ENCODE measurements at regions not wholly inside any gene's neighbourhood (a gene's known extent, or its start where the extent isn't known, plus 50 kb on each side); places are given as distances from the start of the nearest gene placed in this dataset.

DNA sequence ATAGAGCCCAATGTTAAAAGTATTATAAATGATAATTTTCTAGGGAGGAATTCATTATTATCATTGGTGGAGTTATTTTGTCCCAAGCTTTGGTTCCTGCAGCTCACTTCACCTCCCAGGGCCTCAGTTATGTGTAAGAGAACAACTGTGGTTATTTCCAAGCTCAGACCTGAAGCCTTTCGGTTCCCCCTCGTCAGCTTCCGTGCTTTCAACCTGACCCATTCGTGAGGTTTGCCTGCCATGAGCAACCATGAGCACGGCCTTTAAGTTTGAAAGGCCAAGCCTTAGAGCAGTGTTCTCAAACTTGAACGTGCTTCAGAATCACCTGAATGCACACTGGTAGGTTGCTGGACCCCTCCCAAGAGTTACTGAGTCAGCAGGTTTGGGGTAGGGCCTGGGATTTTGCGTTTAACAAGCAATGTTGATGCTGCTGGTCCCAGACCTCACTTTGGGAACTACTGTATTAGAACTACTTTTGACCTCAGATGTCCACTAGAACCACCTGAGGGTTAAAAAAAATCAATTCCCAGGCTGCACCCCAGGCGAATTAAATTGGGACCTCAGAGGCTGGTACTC is 133.0 kb upstream of the PRMT8 start:
- TF ChIP-seq, protein P1, sequence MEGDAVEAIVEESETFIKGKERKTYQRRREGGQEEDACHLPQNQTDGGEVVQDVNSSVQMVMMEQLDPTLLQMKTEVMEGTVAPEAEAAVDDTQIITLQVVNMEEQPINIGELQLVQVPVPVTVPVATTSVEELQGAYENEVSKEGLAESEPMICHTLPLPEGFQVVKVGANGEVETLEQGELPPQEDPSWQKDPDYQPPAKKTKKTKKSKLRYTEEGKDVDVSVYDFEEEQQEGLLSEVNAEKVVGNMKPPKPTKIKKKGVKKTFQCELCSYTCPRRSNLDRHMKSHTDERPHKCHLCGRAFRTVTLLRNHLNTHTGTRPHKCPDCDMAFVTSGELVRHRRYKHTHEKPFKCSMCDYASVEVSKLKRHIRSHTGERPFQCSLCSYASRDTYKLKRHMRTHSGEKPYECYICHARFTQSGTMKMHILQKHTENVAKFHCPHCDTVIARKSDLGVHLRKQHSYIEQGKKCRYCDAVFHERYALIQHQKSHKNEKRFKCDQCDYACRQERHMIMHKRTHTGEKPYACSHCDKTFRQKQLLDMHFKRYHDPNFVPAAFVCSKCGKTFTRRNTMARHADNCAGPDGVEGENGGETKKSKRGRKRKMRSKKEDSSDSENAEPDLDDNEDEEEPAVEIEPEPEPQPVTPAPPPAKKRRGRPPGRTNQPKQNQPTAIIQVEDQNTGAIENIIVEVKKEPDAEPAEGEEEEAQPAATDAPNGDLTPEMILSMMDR (IDR thresholded peaks at IDR 0.05; ENCODE audit: low read depth, low read length, missing control alignments): no peak
- H3K27ac ChIP-seq: no peak overlapping the region
- in situ Hi-C loops (cut with HindIII; ENCODE audit: low pct_ligation_motif_present, low sequenced_read_pairs): no loop called here
- no peaks in the 10 kb centered on the region for H3K36me3 ChIP-seq (replicated peaks)
- no peak overlapping the region for H3K4me3 ChIP-seq (ENCODE audit: low read depth, low read length)
- DNase-seq: no peak
- H3K27me3 ChIP-seq (replicated peaks): no peaks in the 10 kb centered on the region

GRCh38 chr12:3359478-3359877 is 131.5 kb upstream of the PRMT8 start:
- TF ChIP-seq, protein P1 (IDR thresholded peaks at IDR 0.05; ENCODE audit: low read depth, low read length, missing control alignments): no peak
- Histone ChIP-seq H3K27ac (no peak overlapping the region), H3K27me3 (replicated peaks) (no peaks in the 10 kb centered on the region), H3K36me3 (replicated peaks) (no peaks in the 10 kb centered on the region), H3K4me3 (ENCODE audit: low read depth, low read length) (no peak overlapping the region)
- in situ Hi-C loops (cut with HindIII; ENCODE audit: low pct_ligation_motif_present, low sequenced_read_pairs): no loop called here
- no peak for DNase-seq

DNA sequence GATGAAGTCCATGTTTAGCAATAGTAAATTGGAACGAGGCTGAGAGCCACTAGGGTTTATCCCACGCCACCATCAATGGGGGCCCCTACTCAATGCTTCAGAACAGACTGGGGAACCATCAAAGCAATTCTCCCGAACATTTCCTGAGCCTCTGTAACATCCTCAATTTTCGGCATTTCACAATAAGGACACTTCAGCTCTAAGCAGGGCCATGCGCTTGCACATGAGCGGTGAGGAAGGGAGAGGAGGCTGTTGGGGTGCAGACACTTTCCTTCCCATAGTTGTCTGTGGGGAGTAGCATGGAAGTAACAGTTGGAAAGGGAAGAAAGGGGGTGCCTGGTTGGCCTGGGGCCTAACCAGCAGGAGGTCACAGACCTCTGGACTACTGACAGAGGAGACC is 129.9 kb upstream of the PRMT8 start:
- in situ Hi-C loops (cut with HindIII; ENCODE audit: low pct_ligation_motif_present, low sequenced_read_pairs): no loop called here
- TF ChIP-seq, protein P1 (IDR thresholded peaks at IDR 0.05; ENCODE audit: low read depth, low read length, missing control alignments): no peak
- DNase-seq: no peak
- no peaks in the 10 kb centered on the region for H3K36me3 ChIP-seq (replicated peaks)
- no peak overlapping the region for H3K4me3 ChIP-seq (ENCODE audit: low read depth, low read length)
- H3K27ac ChIP-seq: no peak overlapping the region
- peaks cover 15% of the 10 kb centered on the region for H3K27me3 ChIP-seq (replicated peaks)

GRCh38 chr12:3362737-3363136 is 128.3 kb upstream of the PRMT8 start:
- no peaks in the 10 kb centered on the region for H3K36me3 ChIP-seq (replicated peaks)
- TF ChIP-seq, protein P1 (IDR thresholded peaks at IDR 0.05; ENCODE audit: low read depth, low read length, missing control alignments): no peak
- DNase-seq: no peak
- H3K27me3 ChIP-seq (replicated peaks): peaks cover 25% of the 10 kb centered on the region
- no peak overlapping the region for H3K4me3 ChIP-seq (ENCODE audit: low read depth, low read length)
- in situ Hi-C loops (cut with HindIII; ENCODE audit: low pct_ligation_motif_present, low sequenced_read_pairs): no loop called here
- no peak overlapping the region for H3K27ac ChIP-seq

- in situ Hi-C loops (cut with HindIII; ENCODE audit: low pct_ligation_motif_present, low sequenced_read_pairs): no loop called here
- TF ChIP-seq, protein P1 (IDR thresholded peaks at IDR 0.05; ENCODE audit: low read depth, low read length, missing control alignments): no peak
- DNase-seq: no peak
- Histone ChIP-seq H3K27ac (no peak overlapping the region), H3K27me3 (replicated peaks) (peaks cover 28% of the 10 kb centered on the region), H3K36me3 (replicated peaks) (no peaks in the 10 kb centered on the region), H3K4me3 (ENCODE audit: low read depth, low read length) (no peak overlapping the region)
Measured at GRCh38 chr12:3363608-3364007, 127.4 kb upstream of the PRMT8 start.

DNA sequence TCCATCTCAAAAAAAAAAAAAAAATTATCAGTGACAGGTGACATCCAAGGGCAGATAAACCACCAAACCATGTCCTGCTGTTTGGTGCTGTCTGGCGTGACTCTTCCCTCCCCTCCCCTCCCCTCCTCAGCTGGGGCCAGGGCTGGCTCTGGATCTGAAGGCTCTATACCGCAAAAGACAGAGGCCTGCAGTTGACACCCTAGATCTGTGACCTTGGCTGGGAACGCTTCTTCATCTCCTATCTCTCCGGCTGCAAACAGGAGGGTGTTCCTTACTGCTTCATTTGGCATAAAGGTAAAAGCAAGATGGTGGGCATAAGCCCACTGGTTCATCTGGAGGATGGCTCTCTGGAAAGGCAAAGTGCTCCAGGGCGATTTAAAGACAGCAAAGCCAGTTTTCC is 126.8 kb upstream of the PRMT8 start:
- in situ Hi-C loops (cut with HindIII; ENCODE audit: low pct_ligation_motif_present, low sequenced_read_pairs): no loop called here
- H3K27me3 ChIP-seq (replicated peaks): peaks cover 28% of the 10 kb centered on the region

More for the DNA sequence above, 126.8 kb upstream of the PRMT8 start:
- Histone ChIP-seq H3K4me3 (ENCODE audit: low read depth, low read length) (no peak overlapping the region), H3K27ac (no peak overlapping the region), H3K36me3 (replicated peaks) (no peaks in the 10 kb centered on the region)
- TF ChIP-seq, protein P1 (IDR thresholded peaks at IDR 0.05; ENCODE audit: low read depth, low read length, missing control alignments): no peak
- DNase-seq: no peak
